ENCODE measurements at regions not wholly inside any gene's neighbourhood (a gene's known extent, or its start where the extent isn't known, plus 50 kb on each side); places are given as distances from the start of the nearest gene placed in this dataset.

- Histone ChIP-seq H3K4me1 (ENCODE audit: insufficient read depth, low read length, poor library complexity, severe bottlenecking) (no peaks in the 10 kb centered on the region), H3K9me2 (ENCODE audit: insufficient read depth, low read length) (no peaks in the 10 kb centered on the region), H3K36me3 (ENCODE audit: insufficient read depth, low read length) (no peaks in the 10 kb centered on the region), H3K79me2 (ENCODE audit: insufficient read depth, low read depth, low read length) (no peaks in the 10 kb centered on the region), H3K4me2 (ENCODE audit: low read length) (no peak overlapping the region), H3K4me3 (ENCODE audit: low read depth, low read length, poor library complexity, severe bottlenecking) (no peak overlapping the region), H3K9me3 (ENCODE audit: low read length) (no peaks in the 10 kb centered on the region), H4K20me1 (ENCODE audit: insufficient read depth, low read length) (no peaks in the 10 kb centered on the region), H3K27ac (ENCODE audit: low read depth, low read length, poor library complexity, severe bottlenecking) (no peak overlapping the region), H2AFZ (ENCODE audit: low read length) (no peak overlapping the region)
- no peak for TF ChIP-seq EZH2phosphoT487 (IDR thresholded peaks at IDR 0.05; ENCODE audit: borderline replicate concordance, low read depth, low read length)
- no peak for TF ChIP-seq CTCF (conservative IDR thresholded peaks at IDR 0.05; ENCODE audit: low read length)
- no TSS peak for BruUV-seq (replicated peaks)
- DNase-seq (ENCODE audit: low spot score) = no peak
- intact Hi-C loops (cut with micrococcal nuclease; ENCODE audit: unreplicated experiment) = no loop called here
- POLR2A ChIA-PET = interaction anchor here (0.6 to 1.2 kb wide), 2 partner anchors 10 to 29 kb away, joined by 3 to 5 read pairs; no protein-coding TSS in a partner anchor
- CTCF ChIA-PET (ENCODE audit: unreplicated experiment) = no interaction called here
Measured at GRCh38 chr5:128671943-128672342, 133.9 kb upstream of the FBN2 start.

- Histone ChIP-seq H3K27ac (ENCODE audit: low read depth, low read length, poor library complexity, severe bottlenecking) (no peak overlapping the region), H3K9me3 (ENCODE audit: low read length) (no peaks in the 10 kb centered on the region), H3K9me2 (ENCODE audit: insufficient read depth, low read length) (no peaks in the 10 kb centered on the region), H3K79me2 (ENCODE audit: insufficient read depth, low read depth, low read length) (no peaks in the 10 kb centered on the region), H4K20me1 (ENCODE audit: insufficient read depth, low read length) (no peaks in the 10 kb centered on the region), H2AFZ (ENCODE audit: low read length) (no peak overlapping the region), H3K4me2 (ENCODE audit: low read length) (no peak overlapping the region), H3K4me3 (ENCODE audit: low read depth, low read length, poor library complexity, severe bottlenecking) (no peak overlapping the region), H3K4me1 (ENCODE audit: insufficient read depth, low read length, poor library complexity, severe bottlenecking) (no peaks in the 10 kb centered on the region), H3K36me3 (ENCODE audit: insufficient read depth, low read length) (no peaks in the 10 kb centered on the region)
- no peak for TF ChIP-seq CTCF (conservative IDR thresholded peaks at IDR 0.05; ENCODE audit: low read length)
- no peak for TF ChIP-seq EZH2phosphoT487 (IDR thresholded peaks at IDR 0.05; ENCODE audit: borderline replicate concordance, low read depth, low read length)
- no peak for DNase-seq (ENCODE audit: low spot score)
- ChIA-PET CTCF (ENCODE audit: unreplicated experiment) (no interaction called here), POLR2A (interaction anchor here (0.8 to 1.2 kb wide), 2 partner anchors 9 to 164 kb away, joined by 3 read pairs; no protein-coding TSS in a partner anchor)
- no TSS peak for BruUV-seq (replicated peaks)
- intact Hi-C loops (cut with micrococcal nuclease; ENCODE audit: unreplicated experiment) = no loop called here
Measured at GRCh38 chr5:128673000-128673399, 135.0 kb upstream of the FBN2 start.

- Histone ChIP-seq H3K4me3 (ENCODE audit: low read depth, low read length, poor library complexity, severe bottlenecking) (no peak overlapping the region), H3K9me3 (ENCODE audit: low read length) (no peaks in the 10 kb centered on the region), H2AFZ (ENCODE audit: low read length) (no peak overlapping the region), H3K36me3 (ENCODE audit: insufficient read depth, low read length) (no peaks in the 10 kb centered on the region), H4K20me1 (ENCODE audit: insufficient read depth, low read length) (no peaks in the 10 kb centered on the region), H3K27ac (ENCODE audit: low read depth, low read length, poor library complexity, severe bottlenecking) (no peak overlapping the region), H3K4me1 (ENCODE audit: insufficient read depth, low read length, poor library complexity, severe bottlenecking) (no peaks in the 10 kb centered on the region), H3K9me2 (ENCODE audit: insufficient read depth, low read length) (no peaks in the 10 kb centered on the region), H3K4me2 (ENCODE audit: low read length) (no peak overlapping the region), H3K79me2 (ENCODE audit: insufficient read depth, low read depth, low read length) (no peaks in the 10 kb centered on the region)
- no TSS peak for BruUV-seq (replicated peaks)
- ChIA-PET POLR2A (interaction anchor here (0.7 to 0.8 kb wide), 2 partner anchors 29 to 163 kb away, joined by 3 to 6 read pairs; no protein-coding TSS in a partner anchor), CTCF (ENCODE audit: unreplicated experiment) (no interaction called here)
- no peak for TF ChIP-seq CTCF (conservative IDR thresholded peaks at IDR 0.05; ENCODE audit: low read length)
- TF ChIP-seq EZH2phosphoT487 (IDR thresholded peaks at IDR 0.05; ENCODE audit: borderline replicate concordance, low read depth, low read length) = no peak
- intact Hi-C loops (cut with micrococcal nuclease; ENCODE audit: unreplicated experiment) = no loop called here
- no peak for DNase-seq (ENCODE audit: low spot score)
Measured at GRCh38 chr5:128673411-128673957, 135.4 kb upstream of the FBN2 start.
